ENCODE measurements at regions not wholly inside any gene's neighbourhood (a gene's known extent, or its start where the extent isn't known, plus 50 kb on each side); places are given as distances from the start of the nearest gene placed in this dataset.

GRCh38 chr12:81968421-81968820 lies 209.3 kb upstream of the PPFIA2 start:
- FAIRE-seq (no peak), DNase-seq (no peak)
- no peaks in the 10 kb centered on the region for H3K9me3 ChIP-seq (ENCODE audit: control insufficient read depth in 2 of 3, insufficient read depth in 1 of 3, low read length in 3 of 3)
- H3K27ac ChIP-seq (ENCODE audit: low read depth in 2 of 2, low read length in 2 of 2): no peak overlapping the region
- no peaks in the 10 kb centered on the region for H3K27me3 ChIP-seq (ENCODE audit: control insufficient read depth, insufficient read depth, low read length)
- H3K9ac ChIP-seq (ENCODE audit: low read length in 3 of 3): no peak overlapping the region
- intact Hi-C loops (cut with DNase I): no loop called here
- TF ChIP-seq, protein P1, sequence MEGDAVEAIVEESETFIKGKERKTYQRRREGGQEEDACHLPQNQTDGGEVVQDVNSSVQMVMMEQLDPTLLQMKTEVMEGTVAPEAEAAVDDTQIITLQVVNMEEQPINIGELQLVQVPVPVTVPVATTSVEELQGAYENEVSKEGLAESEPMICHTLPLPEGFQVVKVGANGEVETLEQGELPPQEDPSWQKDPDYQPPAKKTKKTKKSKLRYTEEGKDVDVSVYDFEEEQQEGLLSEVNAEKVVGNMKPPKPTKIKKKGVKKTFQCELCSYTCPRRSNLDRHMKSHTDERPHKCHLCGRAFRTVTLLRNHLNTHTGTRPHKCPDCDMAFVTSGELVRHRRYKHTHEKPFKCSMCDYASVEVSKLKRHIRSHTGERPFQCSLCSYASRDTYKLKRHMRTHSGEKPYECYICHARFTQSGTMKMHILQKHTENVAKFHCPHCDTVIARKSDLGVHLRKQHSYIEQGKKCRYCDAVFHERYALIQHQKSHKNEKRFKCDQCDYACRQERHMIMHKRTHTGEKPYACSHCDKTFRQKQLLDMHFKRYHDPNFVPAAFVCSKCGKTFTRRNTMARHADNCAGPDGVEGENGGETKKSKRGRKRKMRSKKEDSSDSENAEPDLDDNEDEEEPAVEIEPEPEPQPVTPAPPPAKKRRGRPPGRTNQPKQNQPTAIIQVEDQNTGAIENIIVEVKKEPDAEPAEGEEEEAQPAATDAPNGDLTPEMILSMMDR (IDR thresholded peaks at IDR 0.05; ENCODE audit: borderline replicate concordance, extremely low read depth, insufficient read depth): no peak
- H3K4me3 ChIP-seq (ENCODE audit: low read length in 3 of 3): no peak overlapping the region
- no peaks in the 10 kb centered on the region for H3K36me3 ChIP-seq (ENCODE audit: control insufficient read depth in 2 of 3, insufficient read depth in 3 of 3, low read length in 3 of 3)
- no peaks in the 10 kb centered on the region for H3K4me1 ChIP-seq (ENCODE audit: control insufficient read depth in 2 of 3, insufficient read depth in 2 of 3, low read depth in 1 of 3, low read length in 3 of 3)

DNA sequence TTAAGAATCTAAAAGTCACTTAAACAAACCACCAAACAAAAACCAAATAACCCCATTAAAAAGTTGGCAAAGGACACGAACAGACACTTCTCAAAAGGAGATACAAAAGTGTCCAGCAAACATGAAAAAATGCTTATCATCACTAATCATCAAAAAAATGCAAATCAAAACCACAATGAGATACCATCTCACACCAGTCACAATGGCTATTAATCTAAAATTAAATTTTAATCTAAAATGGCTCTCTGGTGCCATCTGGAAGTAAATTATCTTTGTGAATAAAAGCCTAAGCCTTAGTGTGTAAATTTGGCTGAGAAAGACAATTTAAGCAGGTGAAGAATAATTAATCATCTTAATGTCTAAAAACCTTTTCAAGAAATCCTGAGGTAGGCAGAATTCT lies 204.5 kb upstream of the PPFIA2 start:
- no peak for FAIRE-seq
- DNase-seq: no peak
- TF ChIP-seq, protein P1 (IDR thresholded peaks at IDR 0.05; ENCODE audit: borderline replicate concordance, extremely low read depth, insufficient read depth): no peak

DNA sequence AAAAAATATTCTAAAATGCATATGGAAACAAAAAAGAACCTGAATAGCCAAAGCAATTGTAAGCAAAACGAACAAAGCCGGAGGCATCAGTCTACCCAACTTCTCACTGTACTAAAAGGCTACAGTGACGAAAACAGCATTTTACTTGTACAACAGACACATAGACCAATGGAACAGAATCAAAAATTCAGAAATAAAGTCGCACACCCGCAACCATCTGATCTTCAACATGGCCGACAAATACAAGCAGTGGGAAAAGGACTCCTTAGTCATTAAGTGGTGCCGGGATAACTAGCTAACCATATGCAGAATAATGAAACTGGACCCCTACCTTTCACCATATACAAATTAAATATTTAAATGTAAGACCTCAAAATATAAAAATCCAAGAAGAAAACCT lies 203.9 kb upstream of the PPFIA2 start:
- Histone ChIP-seq H3K27me3 (ENCODE audit: control insufficient read depth, insufficient read depth, low read length) (no peaks in the 10 kb centered on the region), H3K36me3 (ENCODE audit: control insufficient read depth in 2 of 3, insufficient read depth in 3 of 3, low read length in 3 of 3) (no peaks in the 10 kb centered on the region), H3K27ac (ENCODE audit: low read depth in 2 of 2, low read length in 2 of 2) (no peak overlapping the region), H3K4me1 (ENCODE audit: control insufficient read depth in 2 of 3, insufficient read depth in 2 of 3, low read depth in 1 of 3, low read length in 3 of 3) (no peaks in the 10 kb centered on the region), H3K9me3 (ENCODE audit: control insufficient read depth in 2 of 3, insufficient read depth in 1 of 3, low read length in 3 of 3) (no peaks in the 10 kb centered on the region), H3K4me3 (ENCODE audit: low read length in 3 of 3) (no peak overlapping the region), H3K9ac (ENCODE audit: low read length in 3 of 3) (no peak overlapping the region)
- FAIRE-seq: no peak
- intact Hi-C loops (cut with DNase I): no loop called here
- DNase-seq: no peak
- TF ChIP-seq, protein P1 (IDR thresholded peaks at IDR 0.05; ENCODE audit: borderline replicate concordance, extremely low read depth, insufficient read depth): no peak

More for the DNA sequence above, 204.5 kb upstream of the PPFIA2 start:
- Histone ChIP-seq H3K4me1 (ENCODE audit: control insufficient read depth in 2 of 3, insufficient read depth in 2 of 3, low read depth in 1 of 3, low read length in 3 of 3) (no peaks in the 10 kb centered on the region), H3K9me3 (ENCODE audit: control insufficient read depth in 2 of 3, insufficient read depth in 1 of 3, low read length in 3 of 3) (no peaks in the 10 kb centered on the region), H3K27ac (ENCODE audit: low read depth in 2 of 2, low read length in 2 of 2) (no peak overlapping the region), H3K36me3 (ENCODE audit: control insufficient read depth in 2 of 3, insufficient read depth in 3 of 3, low read length in 3 of 3) (no peaks in the 10 kb centered on the region), H3K27me3 (ENCODE audit: control insufficient read depth, insufficient read depth, low read length) (no peaks in the 10 kb centered on the region), H3K4me3 (ENCODE audit: low read length in 3 of 3) (no peak overlapping the region), H3K9ac (ENCODE audit: low read length in 3 of 3) (no peak overlapping the region)
- intact Hi-C loops (cut with DNase I): no loop called here
